ENCODE measurements at regions not wholly inside any gene's neighbourhood (a gene's known extent, or its start where the extent isn't known, plus 50 kb on each side); places are given as distances from the start of the nearest gene placed in this dataset.

- TF ChIP-seq CTCF (conservative IDR thresholded peaks at IDR 0.05) (no peak), ZFX (IDR thresholded peaks at IDR 0.05) (no peak)
Measured at GRCh38 chr4:30264465-30264864, 455.7 kb upstream of the PCDH7 start.

Data from C4-2B (cell line).